Mesenchymal stem cell (in vitro differentiated cells and primary cell): ENCODE measurements at regions not wholly inside any gene's neighbourhood (a gene's known extent, or its start where the extent isn't known, plus 50 kb on each side); places are given as distances from the start of the nearest gene placed in this dataset.

Source experiments
- DNase-seq: peaks from one replicate; pipeline ENCODE4 v3.0.0-alpha.2; 2013
- H2AFZ ChIP-seq: one replicate; pipeline ENCODE4 v1.6.1; 2013; ENCODE audit warnings: low read depth, mild to moderate bottlenecking, control low read depth, inconsistent platforms, low read length, moderate library complexity
- H2AK5ac ChIP-seq: 2 replicates; pipeline ENCODE4 v1.6.1; 2013; ENCODE audit warnings: low read length, moderate library complexity, mild to moderate bottlenecking, inconsistent platforms; ENCODE audit not compliant: severe bottlenecking
- H2BK120ac ChIP-seq: one replicate; pipeline ENCODE4 v1.6.1; 2013; ENCODE audit warnings: low read depth, mild to moderate bottlenecking, inconsistent platforms, low read length, moderate library complexity
- H2BK12ac ChIP-seq, 2 experiments: one replicate each; pipeline ENCODE4 v1.6.1; 2013; ENCODE audit warnings: inconsistent platforms in 2 of 2, low read length in 2 of 2, mild to moderate bottlenecking in 2 of 2, moderate library complexity in 2 of 2, control low read depth in 1 of 2
- H2BK15ac ChIP-seq: one replicate; pipeline ENCODE4 v1.6.1; 2013; ENCODE audit warnings: mild to moderate bottlenecking, low read depth, inconsistent platforms; ENCODE audit not compliant: poor library complexity, severe bottlenecking
- H2BK5ac ChIP-seq: 2 replicates; pipeline ENCODE4 v1.6.1; 2013; ENCODE audit warnings: low read depth, mild to moderate bottlenecking, low read length, control low read depth, inconsistent platforms; ENCODE audit not compliant: poor library complexity, severe bottlenecking
- H3K14ac ChIP-seq, 2 experiments: one replicate each; pipeline ENCODE4 v1.6.1; 2013; ENCODE audit warnings: inconsistent platforms in 2 of 2, low read length in 2 of 2, control low read depth in 1 of 2, mild to moderate bottlenecking in 1 of 2, moderate library complexity in 1 of 2
- H3K18ac ChIP-seq, 2 experiments: one replicate each; pipeline ENCODE4 v1.6.1; 2013; ENCODE audit warnings: inconsistent platforms in 2 of 2, low read length in 2 of 2, control low read depth in 1 of 2, low read depth in 1 of 2, mild to moderate bottlenecking in 1 of 2
- H3K23ac ChIP-seq, 2 experiments: one replicate each; pipeline ENCODE4 v1.6.1; 2013; ENCODE audit warnings: inconsistent platforms in 2 of 2, low read length in 2 of 2, mild to moderate bottlenecking in 2 of 2, moderate library complexity in 2 of 2, control low read depth in 1 of 2
- H3K27ac ChIP-seq: 2 replicates; pipeline ENCODE4 v1.5.1; 2013; ENCODE audit warnings: mild to moderate bottlenecking, moderate library complexity, low read length, control low read depth, inconsistent platforms; ENCODE audit not compliant: poor library complexity, severe bottlenecking
- H3K27me3 ChIP-seq, 2 experiments: 2 replicates each; pipeline versions ENCODE4 v1.6.1 to v1.7.0; 2013; ENCODE audit warnings: low read length in 2 of 2, mild to moderate bottlenecking in 2 of 2, moderate library complexity in 2 of 2, control low read depth in 1 of 2, inconsistent platforms in 1 of 2; ENCODE audit not compliant: control insufficient read depth in 1 of 2, insufficient read depth in 1 of 2
- H3K36me3 ChIP-seq, 2 experiments: 2 replicates each; pipeline versions ENCODE4 v1.6.1 to v1.7.0; 2013; ENCODE audit warnings: low read length in 2 of 2, control low read depth in 1 of 2, inconsistent platforms in 1 of 2, low read depth in 1 of 2, mild to moderate bottlenecking in 1 of 2; ENCODE audit not compliant: insufficient read depth in 2 of 2, control insufficient read depth in 1 of 2
- H3K4ac ChIP-seq, 2 experiments: one replicate each; pipeline ENCODE4 v1.6.1; 2013; ENCODE audit warnings: inconsistent platforms in 2 of 2, low read length in 2 of 2, mild to moderate bottlenecking in 2 of 2, moderate library complexity in 2 of 2, control low read depth in 1 of 2, low read depth in 1 of 2
- H3K4me1 ChIP-seq: 2 replicates; pipeline ENCODE4 v1.6.1; 2013; ENCODE audit warnings: low read depth, low read length, control low read depth; ENCODE audit not compliant: control insufficient read depth, insufficient read depth
- H3K4me2 ChIP-seq: 2 replicates; pipeline ENCODE4 v1.6.1; 2013; ENCODE audit warnings: low read length, mild to moderate bottlenecking, inconsistent platforms; ENCODE audit not compliant: poor library complexity, severe bottlenecking
- H3K4me3 ChIP-seq, 2 experiments: 2 replicates each; pipeline versions ENCODE4 v1.5.1 to v1.7.0; 2013; ENCODE audit warnings: low read length in 2 of 2, mild to moderate bottlenecking in 2 of 2, control low read depth in 1 of 2, low read depth in 1 of 2; ENCODE audit not compliant: insufficient read depth in 1 of 2
- H3K79me1 ChIP-seq: replicated peaks from 2 replicates; pipeline ENCODE4 v1.6.1; 2013; ENCODE audit warnings: mild to moderate bottlenecking, control low read depth, low read length, inconsistent platforms; ENCODE audit not compliant: poor library complexity, severe bottlenecking
- H3K9ac ChIP-seq: 2 replicates; pipeline ENCODE4 v1.7.0; 2013; ENCODE audit warnings: mild to moderate bottlenecking, low read length, moderate library complexity
- H3K9me3 ChIP-seq: 2 replicates; pipeline ENCODE4 v1.7.0; 2013; ENCODE audit warnings: mild to moderate bottlenecking, low read length; ENCODE audit not compliant: control insufficient read depth
- H4K8ac ChIP-seq: one replicate; pipeline ENCODE4 v1.6.1; 2013; ENCODE audit warnings: inconsistent platforms, mild to moderate bottlenecking, low read length, moderate library complexity
- H4K91ac ChIP-seq: one replicate; pipeline ENCODE4 v1.6.1; 2013; ENCODE audit warnings: mild to moderate bottlenecking, low read length, inconsistent platforms
- WGBS: methylation state at CpG from one replicate; pipeline ENCODE4 v1.1.7; 2013; ENCODE audit warnings: mixed read lengths; 5-methylcytosine and 5-hydroxymethylcytosine counted together

GRCh38 chr13:88541994-88542393 is 870.8 kb downstream of the SLITRK5 start:
- no peak overlapping the region for H4K91ac ChIP-seq
- no CpG with 5 or more reads among the region's 1 CpG for WGBS
- H3K4me1 ChIP-seq, result no peaks in the 10 kb centered on the region
- no peak overlapping the region for H2BK120ac ChIP-seq
- no peaks in the 10 kb centered on the region for H3K27me3 ChIP-seq
- no peak overlapping the region for H3K27ac ChIP-seq
- H3K4ac ChIP-seq, result no peak overlapping the region
- H4K8ac ChIP-seq, result no peak overlapping the region
- no peak overlapping the region for H2AFZ ChIP-seq
- no peak overlapping the region for H2BK15ac ChIP-seq
- no peak overlapping the region for H2AK5ac ChIP-seq
- no peak overlapping the region for H3K18ac ChIP-seq
- no peaks in the 10 kb centered on the region for H3K36me3 ChIP-seq
- no peaks in the 10 kb centered on the region for H3K79me1 ChIP-seq
- no peak overlapping the region for H3K23ac ChIP-seq
- H2BK12ac ChIP-seq, result no peak overlapping the region
- DNase-seq, result no peak
- H3K9me3 ChIP-seq, result peaks cover 19% of the 10 kb centered on the region
- H2BK5ac ChIP-seq, result no peak overlapping the region
- H3K4me2 ChIP-seq, result no peak overlapping the region
- no peak overlapping the region for H3K4me3 ChIP-seq
- no peak overlapping the region for H3K14ac ChIP-seq
- no peak overlapping the region for H3K9ac ChIP-seq

DNA sequence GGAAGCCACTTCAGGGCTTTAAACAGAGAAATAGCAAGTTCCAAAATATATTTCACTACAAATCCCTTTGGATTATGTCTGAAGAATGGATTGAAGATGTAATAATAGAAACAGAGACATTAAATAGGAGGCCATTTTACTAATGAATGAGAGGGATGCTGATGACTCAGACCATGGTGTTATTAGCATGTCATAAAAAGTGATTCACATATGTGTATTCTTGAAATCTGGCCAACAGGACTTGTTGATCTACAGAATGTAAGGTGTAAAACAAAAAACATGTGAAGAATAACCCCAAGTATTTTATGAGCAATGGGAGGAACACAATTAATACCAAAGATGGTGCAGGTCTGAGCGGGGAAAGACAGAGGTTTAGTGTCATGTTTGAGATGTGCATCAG is 873.7 kb downstream of the SLITRK5 start:
- Histone ChIP-seq H3K9ac (no peak overlapping the region), H3K4me2 (no peak overlapping the region), H3K4me3 (no peak overlapping the region), H3K9me3 (peaks cover 20% of the 10 kb centered on the region), H2BK15ac (no peak overlapping the region), H3K23ac (no peak overlapping the region), H3K18ac (no peak overlapping the region), H3K14ac (no peak overlapping the region), H2BK5ac (no peak overlapping the region), H3K36me3 (no peaks in the 10 kb centered on the region), H4K8ac (no peak overlapping the region), H4K91ac (no peak overlapping the region), H3K27me3 (no peaks in the 10 kb centered on the region), H3K27ac (no peak overlapping the region), H3K79me1 (no peaks in the 10 kb centered on the region), H2AFZ (no peak overlapping the region), H2BK120ac (no peak overlapping the region), H2AK5ac (no peak overlapping the region), H2BK12ac (no peak overlapping the region), H3K4me1 (no peaks in the 10 kb centered on the region), H3K4ac (no peak overlapping the region)
- WGBS, result 94% methylated on average over 1 of the region's 1 CpG
- DNase-seq, result no peak

DNA sequence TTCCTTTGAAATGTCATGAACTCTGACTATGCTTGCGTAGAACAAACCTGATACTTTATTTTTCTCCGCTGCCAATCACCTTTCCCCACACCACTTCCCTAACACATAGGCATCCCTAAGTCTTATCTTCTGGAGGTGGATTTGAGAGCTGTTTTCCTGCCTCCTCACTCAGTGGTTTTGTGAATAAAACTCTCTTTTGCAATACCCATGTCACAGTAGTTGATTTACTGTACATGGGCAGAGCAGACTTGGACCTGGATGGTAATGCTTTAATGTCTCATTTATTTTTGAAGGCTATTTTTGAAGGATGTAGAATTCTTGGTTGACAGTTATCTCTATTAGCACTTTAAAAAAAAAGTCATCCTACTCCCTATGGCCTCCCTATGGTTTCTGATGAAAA is 881.8 kb downstream of the SLITRK5 start:
- Histone ChIP-seq H3K9ac (no peak overlapping the region), H3K18ac (no peak overlapping the region), H2AK5ac (no peak overlapping the region), H2AFZ (no peak overlapping the region), H2BK12ac (no peak overlapping the region), H3K4me1 (no peaks in the 10 kb centered on the region), H3K14ac (no peak overlapping the region), H4K91ac (no peak overlapping the region), H2BK15ac (no peak overlapping the region), H4K8ac (no peak overlapping the region), H3K9me3 (peaks cover 9% of the 10 kb centered on the region), H2BK5ac (no peak overlapping the region), H3K4me3 (no peak overlapping the region), H2BK120ac (no peak overlapping the region), H3K23ac (no peak overlapping the region), H3K27ac (no peak overlapping the region), H3K4me2 (no peak overlapping the region), H3K79me1 (no peaks in the 10 kb centered on the region), H3K4ac (no peak overlapping the region), H3K36me3 (no peaks in the 10 kb centered on the region), H3K27me3 (no peaks in the 10 kb centered on the region)
- 88% methylated on average over 1 of the region's 2 CpGs for WGBS
- DNase-seq, result no peak

GRCh38 chr13:88565566-88565965 is 894.4 kb downstream of the SLITRK5 start:
- H3K4me3 ChIP-seq, result no peak overlapping the region
- H3K79me1 ChIP-seq, result no peaks in the 10 kb centered on the region
- no peaks in the 10 kb centered on the region for H3K4me1 ChIP-seq
- H2BK12ac ChIP-seq, result no peak overlapping the region
- no peak overlapping the region for H4K91ac ChIP-seq
- H2AK5ac ChIP-seq, result no peak overlapping the region
- H3K27ac ChIP-seq, result no peak overlapping the region
- H3K9me3 ChIP-seq, result no peaks in the 10 kb centered on the region
- H3K27me3 ChIP-seq, result no peaks in the 10 kb centered on the region
- H4K8ac ChIP-seq, result no peak overlapping the region
- no peak for DNase-seq
- H2AFZ ChIP-seq, result no peak overlapping the region
- no peak overlapping the region for H3K4ac ChIP-seq
- H2BK5ac ChIP-seq, result no peak overlapping the region
- no peak overlapping the region for H2BK15ac ChIP-seq
- H3K14ac ChIP-seq, result no peak overlapping the region
- no peak overlapping the region for H3K23ac ChIP-seq
- H3K4me2 ChIP-seq, result no peak overlapping the region
- H3K9ac ChIP-seq, result no peak overlapping the region
- no peaks in the 10 kb centered on the region for H3K36me3 ChIP-seq
- H2BK120ac ChIP-seq, result no peak overlapping the region
- H3K18ac ChIP-seq, result no peak overlapping the region
